Gastrocnemius medialis (tissue), 4 donors: ENCODE measurements at regions not wholly inside any gene's neighbourhood (a gene's known extent, or its start where the extent isn't known, plus 50 kb on each side); places are given as distances from the start of the nearest gene placed in this dataset.

Source experiments
- POLR2A ChIP-seq, 2 donors: fragments of 450-650 bp; IDR thresholded peaks; one replicate each; pipeline ENCODE4 v1.6.1; 2017; ENCODE audit warnings: antibody characterized with exemption in 2 of 2, mild to moderate bottlenecking in 2 of 2, moderate library complexity in 2 of 2
- TF ChIP-seq, protein P1 (sequence below), 5 experiments: fragments of 450-650 bp in 3 of 5; fragments of 200-600 bp in 2 of 5; sonication (generic) in 2 of 5; IDR thresholded peaks in 4 of 5; conservative IDR thresholded peaks in 1 of 5; 1 replicate in 4 of 5; 2 replicates in 1 of 5; pipeline ENCODE4 v1.5.1; 2016 to 2019; ENCODE audit warnings: antibody characterized with exemption in 5 of 5, mild to moderate bottlenecking in 3 of 5, moderate library complexity in 3 of 5

DNA sequence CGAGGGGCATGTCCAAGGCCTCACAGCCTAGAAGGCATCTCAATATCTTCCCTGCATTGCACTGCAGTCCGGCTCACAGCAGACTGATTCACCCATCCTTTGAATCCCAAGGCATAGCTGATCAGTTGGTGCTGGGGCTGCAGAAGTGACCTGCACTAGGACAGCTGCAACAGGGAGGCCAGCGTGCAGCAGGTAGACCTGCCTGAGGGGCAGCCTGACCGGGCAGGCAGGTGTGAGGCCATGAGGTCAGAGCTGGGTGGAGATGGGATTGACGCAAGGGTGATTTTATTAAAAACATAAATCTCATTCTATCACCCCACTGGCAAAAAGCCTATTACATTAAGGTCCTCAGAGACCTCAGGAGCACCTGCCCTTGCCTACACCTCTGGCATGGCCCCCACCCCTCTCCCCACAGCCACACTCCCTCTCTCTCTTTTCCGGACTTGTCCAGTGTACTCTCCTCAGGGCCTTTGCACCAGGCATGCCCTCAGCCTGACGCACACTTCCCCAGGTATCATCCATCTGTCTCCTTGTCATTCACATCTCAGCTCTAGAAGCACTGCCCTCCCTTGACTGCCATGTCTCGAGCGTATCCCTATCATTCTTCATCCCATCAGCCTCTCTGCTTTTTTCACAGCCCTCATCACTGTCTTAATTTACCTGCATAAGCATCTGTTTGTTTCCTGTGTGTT lies 63.5 kb upstream of the WIPF1 start:
- TF ChIP-seq, protein P1, sequence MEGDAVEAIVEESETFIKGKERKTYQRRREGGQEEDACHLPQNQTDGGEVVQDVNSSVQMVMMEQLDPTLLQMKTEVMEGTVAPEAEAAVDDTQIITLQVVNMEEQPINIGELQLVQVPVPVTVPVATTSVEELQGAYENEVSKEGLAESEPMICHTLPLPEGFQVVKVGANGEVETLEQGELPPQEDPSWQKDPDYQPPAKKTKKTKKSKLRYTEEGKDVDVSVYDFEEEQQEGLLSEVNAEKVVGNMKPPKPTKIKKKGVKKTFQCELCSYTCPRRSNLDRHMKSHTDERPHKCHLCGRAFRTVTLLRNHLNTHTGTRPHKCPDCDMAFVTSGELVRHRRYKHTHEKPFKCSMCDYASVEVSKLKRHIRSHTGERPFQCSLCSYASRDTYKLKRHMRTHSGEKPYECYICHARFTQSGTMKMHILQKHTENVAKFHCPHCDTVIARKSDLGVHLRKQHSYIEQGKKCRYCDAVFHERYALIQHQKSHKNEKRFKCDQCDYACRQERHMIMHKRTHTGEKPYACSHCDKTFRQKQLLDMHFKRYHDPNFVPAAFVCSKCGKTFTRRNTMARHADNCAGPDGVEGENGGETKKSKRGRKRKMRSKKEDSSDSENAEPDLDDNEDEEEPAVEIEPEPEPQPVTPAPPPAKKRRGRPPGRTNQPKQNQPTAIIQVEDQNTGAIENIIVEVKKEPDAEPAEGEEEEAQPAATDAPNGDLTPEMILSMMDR (IDR thresholded peaks at IDR 0.05 in 4 of 5, conservative IDR thresholded peaks at IDR 0.05 in 1 of 5) = no peak
- no peak for TF ChIP-seq POLR2A (IDR thresholded peaks at IDR 0.05)
